ENCODE measurements at regions not wholly inside any gene's neighbourhood (a gene's known extent, or its start where the extent isn't known, plus 50 kb on each side); places are given as distances from the start of the nearest gene placed in this dataset.

- DNase-seq, result no peak
These were observed 153.0 kb upstream of the B3GALT2 start for GRCh38 chr1:193339401-193339800.

DNA sequence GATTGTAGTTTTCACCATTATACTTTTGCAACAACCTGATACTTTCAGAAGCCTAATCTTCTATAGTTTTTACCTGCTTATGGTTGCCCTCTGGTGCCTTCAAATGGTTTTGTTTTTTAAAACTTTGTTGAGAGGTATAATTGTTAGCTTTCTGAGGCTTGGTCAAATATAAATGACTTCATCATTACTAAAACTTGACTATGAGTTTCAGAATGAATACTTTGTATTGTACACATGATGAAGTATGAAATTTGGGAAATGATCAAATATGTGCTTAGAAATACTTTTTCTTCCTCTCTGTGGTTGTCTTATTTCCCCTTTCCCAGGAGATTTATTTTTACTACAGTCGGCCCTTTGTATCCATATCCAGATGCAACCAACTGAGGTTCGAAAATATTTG is 151.8 kb upstream of the B3GALT2 start:
- no peak for DNase-seq

- no peak for DNase-seq
These were observed 149.5 kb upstream of the B3GALT2 start for GRCh38 chr1:193335806-193336428.

GRCh38 chr1:193333166-193333565 is 146.8 kb upstream of the B3GALT2 start:
- no peak for DNase-seq

- no peak for DNase-seq
These were observed 139.9 kb upstream of the B3GALT2 start for GRCh38 chr1:193326296-193326695.

- no peak for DNase-seq
These were observed 139.4 kb upstream of the B3GALT2 start for GRCh38 chr1:193325771-193326170.

- no peak for DNase-seq
These were observed 138.6 kb upstream of the B3GALT2 start for GRCh38 chr1:193325042-193325441.

DNA sequence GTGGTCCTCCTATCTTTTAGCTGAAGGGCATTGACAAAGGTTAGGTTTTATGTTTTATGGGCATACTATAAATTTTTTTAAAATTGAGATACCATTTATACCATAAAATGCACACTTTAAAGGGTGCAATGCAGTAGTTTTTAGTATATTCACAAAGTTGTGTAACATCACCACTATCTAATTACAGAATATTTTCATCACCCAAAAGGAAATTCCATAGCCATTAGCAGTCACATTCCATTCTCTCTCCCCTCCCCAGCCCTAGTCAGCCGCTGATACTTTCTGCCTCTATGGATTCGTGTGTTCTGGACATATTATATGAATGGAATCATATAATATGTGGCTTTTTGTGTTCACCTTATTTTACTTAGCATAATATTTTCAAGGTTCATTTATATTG is 135.8 kb upstream of the B3GALT2 start:
- no peak for DNase-seq

DNA sequence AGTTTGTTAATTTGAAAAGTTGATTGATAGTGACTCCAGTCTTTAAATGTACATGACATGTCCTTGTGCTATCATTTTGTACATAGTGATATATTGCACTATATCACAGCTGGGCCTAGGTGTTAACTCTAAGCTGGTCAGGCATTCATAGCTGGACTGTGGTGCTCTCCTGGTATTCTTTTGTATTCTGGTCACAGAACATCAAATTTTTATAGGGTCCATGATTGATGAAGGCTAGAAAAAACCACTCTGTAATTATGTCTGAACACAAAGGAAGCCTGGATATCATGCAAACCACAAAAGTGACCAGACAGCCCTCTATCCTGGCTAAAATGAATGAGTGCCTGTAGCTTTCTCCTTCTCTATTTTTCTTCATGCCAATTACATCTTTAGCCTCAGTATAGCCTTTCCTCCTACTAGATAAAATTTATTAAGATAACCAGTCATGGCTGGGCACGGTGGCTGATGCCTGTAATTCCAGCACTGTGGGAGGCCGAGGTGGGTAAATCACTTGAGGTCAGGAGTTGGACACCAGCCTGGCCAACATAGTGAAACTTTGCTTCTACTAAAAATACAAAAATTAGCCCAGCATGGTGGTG is 134.9 kb upstream of the B3GALT2 start:
- peak; percentile 39 for DNase-seq

- DNase-seq, result no peak
These were observed 133.9 kb upstream of the B3GALT2 start for GRCh38 chr1:193320270-193320669.

- DNase-seq, result no peak
These were observed 131.9 kb upstream of the B3GALT2 start for GRCh38 chr1:193318347-193318746.

DNA sequence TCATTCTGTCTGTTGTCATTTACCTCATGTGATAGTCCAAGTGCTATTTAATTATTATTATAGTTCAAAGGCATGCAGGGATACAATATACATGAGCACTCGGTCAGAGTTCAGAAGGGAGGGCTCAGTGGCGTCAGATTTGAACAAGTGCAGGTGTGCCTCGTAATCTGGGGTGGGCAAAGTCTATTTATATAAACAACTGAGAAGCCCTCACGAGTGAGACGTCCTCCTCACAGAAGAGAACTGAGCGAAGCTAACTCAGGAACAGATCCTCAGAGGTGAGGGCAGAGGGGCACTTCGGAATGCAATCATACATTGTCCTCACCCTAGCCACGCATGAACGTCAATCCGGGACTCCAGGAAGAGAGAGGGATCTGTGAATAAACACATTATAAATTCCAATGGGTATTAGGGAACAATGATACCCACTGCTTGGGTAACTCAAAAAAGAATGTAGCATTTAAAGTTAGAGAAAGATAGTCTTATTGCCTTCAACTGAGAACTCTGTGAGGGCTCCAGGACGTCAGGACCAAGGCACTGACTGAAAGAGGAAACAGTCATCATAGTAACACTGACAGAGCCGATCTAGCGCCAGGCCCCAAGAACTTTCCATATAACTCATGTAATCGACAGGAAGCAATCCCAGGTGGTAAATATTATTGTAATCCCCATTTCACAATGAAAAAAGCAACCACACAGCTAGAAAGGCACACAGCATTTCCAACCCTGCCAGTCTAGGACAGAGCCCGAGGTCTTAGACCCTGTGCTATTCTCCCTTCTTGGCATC is 127.1 kb upstream of the B3GALT2 start:
- no peak for DNase-seq

DNA sequence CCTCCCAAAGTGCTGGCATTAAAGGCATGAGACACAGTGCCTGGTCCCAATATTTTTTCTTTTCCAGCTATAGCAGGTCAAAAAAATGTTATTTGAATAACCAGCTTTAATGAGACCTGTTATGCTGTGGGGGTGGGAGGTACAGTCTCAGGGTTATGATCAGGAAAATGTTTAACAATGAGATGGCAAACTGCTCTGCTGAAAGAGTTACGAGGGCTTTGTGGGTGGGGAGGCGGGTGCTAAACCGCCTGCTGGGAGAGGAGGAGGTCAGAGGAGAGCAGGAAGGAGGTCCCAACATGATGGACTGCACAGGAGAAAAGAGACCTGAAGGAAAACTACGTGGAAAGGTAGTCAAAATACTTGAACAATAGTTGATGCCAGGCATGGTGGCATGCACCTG is 126.0 kb upstream of the B3GALT2 start:
- DNase-seq, result peak; percentile 81

DNA sequence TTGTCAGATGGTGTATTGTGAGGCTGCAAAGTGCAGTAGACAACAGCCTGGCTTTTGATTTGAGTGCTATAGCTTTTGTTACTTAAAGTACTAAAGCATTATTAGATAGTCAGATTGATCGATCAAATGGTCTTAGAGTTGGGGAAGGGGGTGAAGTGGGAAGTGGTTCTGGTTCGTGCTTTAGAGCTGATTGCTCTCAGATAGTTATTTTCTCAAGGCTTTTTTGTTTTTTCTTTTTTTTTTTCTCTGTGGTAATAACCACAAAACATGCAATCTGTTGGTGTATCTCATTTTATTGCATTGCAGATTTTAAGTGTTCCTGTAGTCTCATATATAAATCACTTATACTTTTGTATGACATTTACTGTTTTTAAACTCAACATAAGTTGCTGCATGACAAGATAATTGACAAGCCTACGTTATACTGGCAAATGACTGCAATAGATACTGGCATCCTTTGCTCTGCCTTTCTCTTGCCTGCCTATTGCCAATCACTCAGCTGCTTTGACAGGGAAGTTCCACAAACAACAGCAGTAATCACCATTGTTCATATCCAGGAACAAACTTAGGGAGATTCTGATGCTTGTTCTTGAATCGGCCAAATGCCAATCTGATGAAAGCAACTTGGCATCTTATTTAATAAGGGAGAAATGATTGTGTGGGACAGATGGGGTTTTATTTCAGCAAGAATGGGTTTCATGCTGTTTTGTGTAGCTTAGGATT is 125.0 kb upstream of the B3GALT2 start:
- peak; percentile 56 for DNase-seq

DNA sequence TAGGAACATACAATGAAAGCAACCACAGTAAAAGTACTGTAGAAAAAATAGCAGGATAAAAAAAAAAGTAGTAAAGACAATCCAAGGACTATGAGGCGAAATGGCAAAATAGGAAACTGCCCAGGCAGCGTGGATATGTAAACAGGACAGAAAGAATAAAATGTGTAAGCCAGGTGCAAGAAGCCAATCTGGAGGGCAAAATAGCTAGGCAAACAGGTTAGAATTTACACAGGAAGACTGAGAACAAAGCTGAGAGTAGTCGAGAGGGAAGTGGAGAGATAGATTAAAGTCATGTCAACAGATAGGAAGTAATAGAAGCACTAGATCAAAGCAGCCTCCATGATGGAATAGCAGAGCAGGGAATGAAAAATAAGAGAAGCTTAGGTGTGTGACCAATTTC is 124.2 kb upstream of the B3GALT2 start:
- DNase-seq, result peak; percentile 98

GRCh38 chr1:193309936-193310475 is 123.6 kb upstream of the B3GALT2 start:
- peak; percentile 90 for DNase-seq

GRCh38 chr1:193308438-193308837 is 122.0 kb upstream of the B3GALT2 start:
- peak; percentile 78 for DNase-seq

DNA sequence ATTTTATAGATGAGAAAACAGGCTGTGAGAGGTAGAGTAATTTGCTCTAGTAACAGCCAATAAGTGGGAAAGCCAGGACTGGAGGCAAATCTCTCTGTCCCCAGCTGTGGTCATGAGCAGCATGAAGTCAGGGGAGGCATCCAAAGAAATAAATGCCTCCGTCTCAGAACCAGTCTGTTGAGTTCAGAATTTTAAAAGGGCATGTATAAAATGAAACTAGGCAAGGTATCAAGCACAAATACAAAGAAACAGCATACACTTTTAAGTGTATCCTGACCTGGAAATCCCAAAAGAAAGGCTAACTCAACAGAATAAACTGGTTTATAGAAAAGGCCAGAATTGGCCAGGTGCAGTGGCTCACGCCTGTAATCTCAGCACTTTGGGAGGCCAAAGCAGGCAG is 120.0 kb upstream of the B3GALT2 start:
- DNase-seq, result no peak

Measured in NCI-H146 (cell line).